PC-3 (cell line): ENCODE measurements at regions not wholly inside any gene's neighbourhood (a gene's known extent, or its start where the extent isn't known, plus 50 kb on each side); places are given as distances from the start of the nearest gene placed in this dataset.

ENCODE experiments used
- ATAC-seq: fragments of 200-7000 bp; cut with Tn5 transposase; 2 replicates; pipeline ENCODE4 v1.9.1; 2020; ENCODE audit warnings: mild to moderate bottlenecking, moderate library complexity
- BruUV-seq: library from RNA; stranded (reverse); fragments of 400-500 nt; replicated peaks from 2 replicates; lab custom pipeline; 2021; lab: Mats Ljungman, UMichigan
- CTCF ChIA-PET: fragments of 300-600 bp; sonication (Branson Sonifier 250); formaldehyde crosslinking; loops from one replicate; lab custom pipeline; 2022; ENCODE audit warnings: antibody characterized with exemption; lab: Charles Lee
- POLR2A ChIA-PET: fragments of 300-600 bp; sonication (Branson Sonifier 250); formaldehyde crosslinking; loops from one replicate; lab custom pipeline; 2022; ENCODE audit warnings: antibody characterized with exemption; ENCODE audit not compliant: unreplicated experiment; lab: Charles Lee
- DNase-seq: peaks from one replicate; pipeline ENCODE4 v3.0.0-alpha.2; 2015
- H2AFZ ChIP-seq: fragments of 300-600 bp; sonication (generic); 2 replicates; pipeline ENCODE4 v1.6.0; 2016; ENCODE audit warnings: antibody characterized with exemption, low read length
- H3F3A ChIP-seq: fragments of 300-600 bp; sonication (generic); one replicate; pipeline ENCODE4 v1.6.0; 2017; ENCODE audit warnings: antibody characterized with exemption, low read length, control low read depth, mild to moderate bottlenecking; ENCODE audit not compliant: unreplicated experiment
- H3K27ac ChIP-seq: fragments of 300-600 bp; sonication (generic); 2 replicates; pipeline ENCODE4 v1.5.1; 2016; ENCODE audit warnings: mild to moderate bottlenecking, low read length
- H3K27me3 ChIP-seq: fragments of 300-600 bp; sonication (generic); 2 replicates; pipeline ENCODE4 v1.6.1; 2016; ENCODE audit warnings: low read length, mixed read lengths
- H3K36me3 ChIP-seq: fragments of 300-600 bp; sonication (generic); 2 replicates; pipeline ENCODE4 v1.6.1; 2016; ENCODE audit warnings: low read depth, mixed run types, low read length, mixed read lengths
- H3K4me1 ChIP-seq: fragments of 300-600 bp; sonication (generic); 2 replicates; pipeline ENCODE4 v1.5.1; 2016; ENCODE audit warnings: low read length; ENCODE audit not compliant: insufficient read depth
- H3K4me2 ChIP-seq: fragments of 300-600 bp; sonication (generic); 2 replicates; pipeline ENCODE4 v1.6.0; 2016; ENCODE audit warnings: low read length
- H3K4me3 ChIP-seq: fragments of 300-600 bp; sonication (generic); 2 replicates; pipeline ENCODE4 v1.5.1; 2016; ENCODE audit warnings: mild to moderate bottlenecking, low read length, mixed read lengths
- H3K79me2 ChIP-seq: fragments of 300-600 bp; sonication (generic); 2 replicates; pipeline ENCODE4 v1.6.1; 2017; ENCODE audit warnings: low read length, mixed read lengths
- H3K9ac ChIP-seq: fragments of 300-600 bp; sonication (generic); 2 replicates; pipeline ENCODE4 v1.6.0; 2016; ENCODE audit warnings: mild to moderate bottlenecking, low read length
- H3K9me2 ChIP-seq: fragments of 300-600 bp; sonication (generic); replicated peaks from 2 replicates; pipeline ENCODE4 v1.6.1; 2016; ENCODE audit warnings: mixed run types, low read length, mixed read lengths
- H3K9me3 ChIP-seq: fragments of 300-600 bp; sonication (generic); 2 replicates; pipeline ENCODE4 v1.6.1; 2016; ENCODE audit warnings: low read length, mixed read lengths
- H4K20me1 ChIP-seq: fragments of 300-600 bp; sonication (generic); 2 replicates; pipeline ENCODE4 v1.6.1; 2016; ENCODE audit warnings: low read length, mixed read lengths
- CTCF ChIP-seq: fragments of 300-600 bp; sonication (generic); conservative IDR thresholded peaks from 2 replicates; pipeline ENCODE4 v1.5.1; 2017; ENCODE audit warnings: antibody characterized with exemption, low read depth, mild to moderate bottlenecking, low read length
- EZH2 ChIP-seq: fragments of 300-600 bp; sonication (generic); IDR thresholded peaks from one replicate; pipeline ENCODE4 v1.6.1; 2017; ENCODE audit warnings: antibody characterized with exemption, mild to moderate bottlenecking, low read length; ENCODE audit not compliant: unreplicated experiment
- EZH2phosphoT487 ChIP-seq: fragments of 300-600 bp; sonication (generic); IDR thresholded peaks from 2 replicates; pipeline ENCODE4 v1.6.1; 2018; ENCODE audit warnings: mild to moderate bottlenecking, antibody characterized with exemption, low read length, borderline replicate concordance
- intact Hi-C: fragments of 100-400 bp; cut with micrococcal nuclease; formaldehyde crosslinking; loops from 2 replicates; pipeline ENCODE4 v1.9.0; 2023

DNA sequence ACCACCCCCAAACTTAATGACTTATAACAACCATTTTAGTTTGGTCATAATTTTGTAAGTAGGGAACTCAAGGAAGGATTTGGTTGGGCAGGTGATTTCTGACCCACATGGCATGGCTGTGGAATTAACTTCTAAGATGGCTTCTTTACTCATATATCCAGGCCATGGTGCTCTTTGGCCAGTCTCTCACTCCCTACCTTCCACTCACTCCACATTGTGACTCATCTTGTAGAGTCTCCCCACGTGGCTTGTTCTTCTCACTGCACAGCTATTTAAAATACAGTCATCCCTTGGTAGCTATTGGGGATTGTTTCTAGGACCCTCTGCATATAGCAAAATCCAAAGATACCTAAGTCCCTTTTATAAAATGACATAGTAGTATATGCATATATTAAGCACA, 76.6 kb upstream of the MAST4 start:
- H3K4me2 ChIP-seq, result no peak overlapping the region
- CTCF ChIA-PET, result no interaction called here
- POLR2A ChIA-PET, result no interaction called here
- no peaks in the 10 kb centered on the region for H3F3A ChIP-seq
- H3K27me3 ChIP-seq, result no peaks in the 10 kb centered on the region
- no peaks in the 10 kb centered on the region for H3K79me2 ChIP-seq
- H3K9me3 ChIP-seq, result no peaks in the 10 kb centered on the region
- H3K9ac ChIP-seq, result no peak overlapping the region
- no peaks in the 10 kb centered on the region for H4K20me1 ChIP-seq
- H3K27ac ChIP-seq, result no peak overlapping the region
- no peak overlapping the region for H2AFZ ChIP-seq
- no peaks in the 10 kb centered on the region for H3K9me2 ChIP-seq
- ATAC-seq (no peak), DNase-seq (no peak)
- intact Hi-C loops, result no loop called here
- no peak overlapping the region for H3K4me3 ChIP-seq
- no peaks in the 10 kb centered on the region for H3K4me1 ChIP-seq
- H3K36me3 ChIP-seq, result no peaks in the 10 kb centered on the region
- TF ChIP-seq EZH2phosphoT487 (no peak), CTCF (no peak), EZH2 (no peak)
- no TSS peak for BruUV-seq

- no peak overlapping the region for H3K27ac ChIP-seq
- no peaks in the 10 kb centered on the region for H3K36me3 ChIP-seq
- H3K4me1 ChIP-seq, result no peaks in the 10 kb centered on the region
- POLR2A ChIA-PET, result no interaction called here
- H3F3A ChIP-seq, result no peaks in the 10 kb centered on the region
- H2AFZ ChIP-seq, result no peak overlapping the region
- intact Hi-C loops, result no loop called here
- no peak overlapping the region for H3K4me2 ChIP-seq
- CTCF ChIA-PET, result no interaction called here
- ATAC-seq (no peak), DNase-seq (no peak)
- no peaks in the 10 kb centered on the region for H4K20me1 ChIP-seq
- no peaks in the 10 kb centered on the region for H3K9me3 ChIP-seq
- TF ChIP-seq CTCF (no peak), EZH2phosphoT487 (no peak), EZH2 (no peak)
- no peak overlapping the region for H3K4me3 ChIP-seq
- no peaks in the 10 kb centered on the region for H3K27me3 ChIP-seq
- H3K9ac ChIP-seq, result no peak overlapping the region
- H3K9me2 ChIP-seq, result no peaks in the 10 kb centered on the region
- no TSS peak for BruUV-seq
- H3K79me2 ChIP-seq, result no peaks in the 10 kb centered on the region
Measured at GRCh38 chr5:66520854-66521253, 75.3 kb upstream of the MAST4 start.

GRCh38 chr5:66527478-66528035, 68.6 kb upstream of the MAST4 start:
- Histone ChIP-seq H3K79me2 (no peaks in the 10 kb centered on the region), H3K4me2 (no peak overlapping the region), H4K20me1 (no peaks in the 10 kb centered on the region), H3K27me3 (no peaks in the 10 kb centered on the region), H3F3A (no peaks in the 10 kb centered on the region), H3K4me1 (no peaks in the 10 kb centered on the region), H3K9me2 (no peaks in the 10 kb centered on the region), H3K9ac (no peak overlapping the region), H3K27ac (no peak overlapping the region), H3K4me3 (no peak overlapping the region), H2AFZ (no peak overlapping the region), H3K36me3 (no peaks in the 10 kb centered on the region), H3K9me3 (no peaks in the 10 kb centered on the region)
- ATAC-seq (no peak), DNase-seq (no peak)
- ChIA-PET CTCF (no interaction called here), POLR2A (no interaction called here)
- intact Hi-C loops, result no loop called here
- BruUV-seq, result no TSS peak
- TF ChIP-seq CTCF (no peak), EZH2phosphoT487 (no peak), EZH2 (no peak)
